ENCODE measurements at regions not wholly inside any gene's neighbourhood (a gene's known extent, or its start where the extent isn't known, plus 50 kb on each side); places are given as distances from the start of the nearest gene placed in this dataset.

- no peak for DNase-seq (ENCODE audit: extremely low spot score, unreplicated experiment)
- no peak overlapping the region for H3K27ac Mint-ChIP-seq (ENCODE audit: unreplicated experiment)
- no peaks in the 10 kb centered on the region for H3K27me3 Mint-ChIP-seq (ENCODE audit: unreplicated experiment)
- H3K4me3 Mint-ChIP-seq (ENCODE audit: unreplicated experiment): no peak overlapping the region
- no peaks in the 10 kb centered on the region for H3K9me3 Mint-ChIP-seq (ENCODE audit: unreplicated experiment)
- TF ChIP-seq CTCF (IDR thresholded peaks at IDR 0.05): no peak
- no peaks in the 10 kb centered on the region for H3K4me1 Mint-ChIP-seq (ENCODE audit: unreplicated experiment)
- H3K36me3 Mint-ChIP-seq (ENCODE audit: unreplicated experiment): no peaks in the 10 kb centered on the region
Measured at GRCh38 chr4:32334759-32335158, 1614.6 kb downstream of the PCDH7 start.

- no peak overlapping the region for H3K27ac Mint-ChIP-seq (ENCODE audit: unreplicated experiment)
- no peak for DNase-seq (ENCODE audit: extremely low spot score, unreplicated experiment)
- no peak overlapping the region for H3K4me3 Mint-ChIP-seq (ENCODE audit: unreplicated experiment)
- no peaks in the 10 kb centered on the region for H3K36me3 Mint-ChIP-seq (ENCODE audit: unreplicated experiment)
- H3K27me3 Mint-ChIP-seq (ENCODE audit: unreplicated experiment): no peaks in the 10 kb centered on the region
- no peaks in the 10 kb centered on the region for H3K4me1 Mint-ChIP-seq (ENCODE audit: unreplicated experiment)
- H3K9me3 Mint-ChIP-seq (ENCODE audit: unreplicated experiment): no peaks in the 10 kb centered on the region
- no peak for TF ChIP-seq CTCF (IDR thresholded peaks at IDR 0.05)
Measured at GRCh38 chr4:32337403-32337802, 1617.2 kb downstream of the PCDH7 start.

GRCh38 chr4:32340591-32340990 lies 1620.4 kb downstream of the PCDH7 start:
- Mint-ChIP-seq H3K27me3 (ENCODE audit: unreplicated experiment) (no peaks in the 10 kb centered on the region), H3K27ac (ENCODE audit: unreplicated experiment) (no peak overlapping the region), H3K9me3 (ENCODE audit: unreplicated experiment) (peaks cover 2% of the 10 kb centered on the region), H3K4me3 (ENCODE audit: unreplicated experiment) (no peak overlapping the region), H3K36me3 (ENCODE audit: unreplicated experiment) (peaks cover 1% of the 10 kb centered on the region), H3K4me1 (ENCODE audit: unreplicated experiment) (no peaks in the 10 kb centered on the region)
- TF ChIP-seq CTCF (IDR thresholded peaks at IDR 0.05): no peak
- DNase-seq (ENCODE audit: extremely low spot score, unreplicated experiment): no peak

- Mint-ChIP-seq H3K27ac (ENCODE audit: unreplicated experiment) (no peak overlapping the region), H3K4me3 (ENCODE audit: unreplicated experiment) (no peak overlapping the region), H3K4me1 (ENCODE audit: unreplicated experiment) (no peaks in the 10 kb centered on the region), H3K9me3 (ENCODE audit: unreplicated experiment) (peaks cover 6% of the 10 kb centered on the region), H3K36me3 (ENCODE audit: unreplicated experiment) (peaks cover 2% of the 10 kb centered on the region), H3K27me3 (ENCODE audit: unreplicated experiment) (no peaks in the 10 kb centered on the region)
- no peak for DNase-seq (ENCODE audit: extremely low spot score, unreplicated experiment)
- no peak for TF ChIP-seq CTCF (IDR thresholded peaks at IDR 0.05)
Measured at GRCh38 chr4:32341342-32341741, 1621.2 kb downstream of the PCDH7 start.

- Mint-ChIP-seq H3K27me3 (ENCODE audit: unreplicated experiment) (no peaks in the 10 kb centered on the region), H3K27ac (ENCODE audit: unreplicated experiment) (no peak overlapping the region), H3K4me1 (ENCODE audit: unreplicated experiment) (no peaks in the 10 kb centered on the region), H3K9me3 (ENCODE audit: unreplicated experiment) (peaks cover 10% of the 10 kb centered on the region), H3K4me3 (ENCODE audit: unreplicated experiment) (no peak overlapping the region), H3K36me3 (ENCODE audit: unreplicated experiment) (peaks cover 2% of the 10 kb centered on the region)
- TF ChIP-seq CTCF (IDR thresholded peaks at IDR 0.05): no peak
- no peak for DNase-seq (ENCODE audit: extremely low spot score, unreplicated experiment)
Measured at GRCh38 chr4:32342054-32342453, 1621.9 kb downstream of the PCDH7 start.
